ENCODE measurements at regions not wholly inside any gene's neighbourhood (a gene's known extent, or its start where the extent isn't known, plus 50 kb on each side); places are given as distances from the start of the nearest gene placed in this dataset.
"Not testable (repeated sequence)": the region's sequence is repeated elsewhere in the genome, so short reads cannot be mapped to it uniquely, and the experiment has no call there.

DNA sequence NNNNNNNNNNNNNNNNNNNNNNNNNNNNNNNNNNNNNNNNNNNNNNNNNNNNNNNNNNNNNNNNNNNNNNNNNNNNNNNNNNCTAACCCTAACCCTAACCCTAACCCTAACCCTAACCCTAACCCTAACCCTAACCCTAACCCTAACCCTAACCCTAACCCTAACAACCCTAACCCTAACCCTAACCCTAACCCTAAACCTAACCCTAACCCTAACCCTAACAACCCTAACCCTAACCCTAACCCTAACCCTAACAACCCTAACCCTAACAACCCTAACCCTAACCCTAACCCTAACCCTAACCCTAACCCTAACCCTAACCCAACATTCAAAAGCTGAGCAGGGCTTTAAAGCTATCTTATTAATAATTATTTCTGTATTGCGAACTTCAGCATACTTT lies 182.5 kb upstream of the FAM20C start:
- TF ChIP-seq ZBTB33 (IDR thresholded peaks at IDR 0.05; ENCODE audit: borderline replicate concordance, low read depth): 0 out of 2 replicates have a peak, but pooled peaks have one; percentile 17
- no CpG with 5 or more reads among the region's 1 CpG for WGBS (ENCODE audit: low lambda C conversion rate)
- H3F3A ChIP-seq (replicated peaks; ENCODE audit: insufficient read depth); H3K4me3 ChIP-seq (ENCODE audit: low read depth in 2 of 2, low read length in 1 of 2); CTCF ChIA-PET; POLR2A ChIA-PET; H2AFZ ChIP-seq (ENCODE audit: low read depth); H3K9me3 ChIP-seq; H3K9ac ChIP-seq; H3K4me2 ChIP-seq; H3K36me3 ChIP-seq (replicated peaks in 1 of 2; ENCODE audit: control insufficient read depth in 1 of 2, insufficient read depth in 2 of 2, low read length in 1 of 2); H3K27me3 ChIP-seq (ENCODE audit: insufficient read depth); H3K4me1 ChIP-seq (ENCODE audit: control insufficient read depth in 1 of 2, insufficient read depth in 2 of 2, low read depth in 1 of 2, low read length in 1 of 2); H3K79me2 ChIP-seq (ENCODE audit: insufficient read depth); H4K20me1 ChIP-seq (ENCODE audit: insufficient read depth); H3K9me2 ChIP-seq; H3K27ac ChIP-seq (ENCODE audit: low read depth in 2 of 2, low read length in 1 of 2); DNase-seq: not testable (repeated sequence)

DNA sequence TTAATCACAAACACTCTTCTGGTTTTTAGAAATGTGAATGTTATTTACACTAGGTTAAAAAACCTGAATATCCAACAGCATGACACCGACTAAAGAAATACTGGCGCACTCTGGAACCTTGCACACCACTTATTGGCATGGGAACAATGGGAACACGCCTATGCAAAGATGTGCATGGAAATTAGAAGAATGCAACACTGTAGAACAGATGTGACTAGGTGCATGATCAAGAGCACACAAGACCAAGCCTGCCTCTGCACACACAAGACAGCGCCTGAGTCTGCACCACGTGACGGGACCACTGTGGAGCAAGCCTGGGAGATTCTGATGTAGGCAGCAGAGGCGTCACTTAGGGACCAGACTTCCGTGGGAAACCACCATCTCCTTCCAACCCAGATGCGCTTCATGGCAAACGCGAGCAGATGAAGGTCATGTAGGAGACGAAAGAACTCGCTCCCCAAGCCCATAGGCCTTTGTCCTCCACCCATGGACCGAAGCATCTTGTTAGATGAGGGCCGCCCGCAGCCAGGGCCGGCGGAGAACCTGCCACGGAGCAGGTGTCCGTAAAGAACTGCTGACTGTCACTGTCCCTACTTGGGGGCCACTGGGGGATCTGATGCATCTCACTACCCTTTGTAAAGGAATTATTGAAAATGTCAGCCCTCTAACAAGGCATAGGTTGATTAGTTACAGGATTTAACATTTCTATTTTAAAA lies 159.6 kb upstream of the FAM20C start:
- H3K4me2 ChIP-seq; H3K4me3 ChIP-seq (ENCODE audit: low read depth in 2 of 2, low read length in 1 of 2); H3K9ac ChIP-seq; H3K4me1 ChIP-seq (ENCODE audit: control insufficient read depth in 1 of 2, insufficient read depth in 2 of 2, low read depth in 1 of 2, low read length in 1 of 2); H3K9me2 ChIP-seq; H4K20me1 ChIP-seq (ENCODE audit: insufficient read depth); H3K36me3 ChIP-seq (replicated peaks in 1 of 2; ENCODE audit: control insufficient read depth in 1 of 2, insufficient read depth in 2 of 2, low read length in 1 of 2); H3F3A ChIP-seq (replicated peaks; ENCODE audit: insufficient read depth); CTCF ChIA-PET; H2AFZ ChIP-seq (ENCODE audit: low read depth); H3K27ac ChIP-seq (ENCODE audit: low read depth in 2 of 2, low read length in 1 of 2); H3K79me2 ChIP-seq (ENCODE audit: insufficient read depth); DNase-seq; POLR2A ChIA-PET; H3K9me3 ChIP-seq; H3K27me3 ChIP-seq (ENCODE audit: insufficient read depth): not testable (repeated sequence)
- 61% methylated on average over 3 of the region's 20 CpGs for WGBS (ENCODE audit: low lambda C conversion rate)

DNA sequence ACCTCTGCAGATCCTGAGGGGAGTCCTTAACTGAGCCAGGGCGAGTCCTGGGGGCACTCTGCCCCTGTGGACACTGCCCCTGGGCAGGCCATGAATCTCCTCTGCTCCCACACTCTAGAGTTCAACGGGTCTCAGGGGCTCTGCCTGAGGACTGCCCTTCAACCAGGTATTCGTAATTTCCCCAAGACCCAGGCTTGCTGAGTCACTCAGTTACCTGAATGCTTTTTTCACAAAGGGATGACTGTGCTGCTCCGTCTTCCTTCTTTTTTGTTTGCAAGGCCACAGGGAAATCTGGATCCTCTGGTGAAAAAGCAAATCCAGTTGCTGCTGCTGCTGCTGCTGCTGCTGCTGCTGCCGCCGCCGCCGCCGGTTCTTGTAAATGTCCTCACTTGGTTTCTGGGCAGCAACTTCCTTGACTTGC lies 157.2 kb upstream of the FAM20C start:
- H3K9me2 ChIP-seq; H3K4me3 ChIP-seq (ENCODE audit: low read depth in 2 of 2, low read length in 1 of 2); H3K4me1 ChIP-seq (ENCODE audit: control insufficient read depth in 1 of 2, insufficient read depth in 2 of 2, low read depth in 1 of 2, low read length in 1 of 2); CTCF ChIA-PET; H3K27me3 ChIP-seq (ENCODE audit: insufficient read depth); H4K20me1 ChIP-seq (ENCODE audit: insufficient read depth); H3K9me3 ChIP-seq; DNase-seq; H3K4me2 ChIP-seq; H3K36me3 ChIP-seq (replicated peaks in 1 of 2; ENCODE audit: control insufficient read depth in 1 of 2, insufficient read depth in 2 of 2, low read length in 1 of 2); POLR2A ChIA-PET; H3F3A ChIP-seq (replicated peaks; ENCODE audit: insufficient read depth); H3K79me2 ChIP-seq (ENCODE audit: insufficient read depth); H3K27ac ChIP-seq (ENCODE audit: low read depth in 2 of 2, low read length in 1 of 2); H3K9ac ChIP-seq; H2AFZ ChIP-seq (ENCODE audit: low read depth): not testable (repeated sequence)
- WGBS (ENCODE audit: low lambda C conversion rate): 62% methylated on average over 9 of the region's 9 CpGs

DNA sequence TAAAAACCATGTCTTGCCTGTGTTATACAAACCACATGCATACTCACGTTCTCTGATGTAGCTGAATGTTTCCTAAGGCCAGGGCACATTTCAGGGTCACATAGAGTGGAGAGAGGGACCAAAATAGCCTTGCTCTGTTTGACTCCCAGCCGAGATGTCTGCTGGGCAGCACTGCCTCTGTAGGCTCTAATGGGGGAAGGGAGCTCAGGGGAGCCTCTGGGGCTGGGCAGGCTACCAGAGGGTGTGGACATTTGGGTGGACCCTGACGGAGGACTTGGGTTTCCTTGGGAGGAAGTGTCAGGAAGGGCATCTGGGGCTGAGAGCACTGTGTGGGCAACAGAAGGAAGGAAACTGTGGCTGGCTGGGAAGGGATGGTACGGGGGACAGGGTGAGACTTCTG lies 155.8 kb upstream of the FAM20C start:
- H3K9me3 ChIP-seq; H3K36me3 ChIP-seq (replicated peaks in 1 of 2; ENCODE audit: control insufficient read depth in 1 of 2, insufficient read depth in 2 of 2, low read length in 1 of 2); H3K4me1 ChIP-seq (ENCODE audit: control insufficient read depth in 1 of 2, insufficient read depth in 2 of 2, low read depth in 1 of 2, low read length in 1 of 2); H3K27ac ChIP-seq (ENCODE audit: low read depth in 2 of 2, low read length in 1 of 2); H3K4me3 ChIP-seq (ENCODE audit: low read depth in 2 of 2, low read length in 1 of 2); H3K9me2 ChIP-seq; H3K9ac ChIP-seq; H3K4me2 ChIP-seq; H3K79me2 ChIP-seq (ENCODE audit: insufficient read depth); H2AFZ ChIP-seq (ENCODE audit: low read depth); DNase-seq; POLR2A ChIA-PET; CTCF ChIA-PET; H3F3A ChIP-seq (replicated peaks; ENCODE audit: insufficient read depth); H3K27me3 ChIP-seq (ENCODE audit: insufficient read depth); H4K20me1 ChIP-seq (ENCODE audit: insufficient read depth): not testable (repeated sequence)
- WGBS (ENCODE audit: low lambda C conversion rate): no CpG with 5 or more reads among the region's 4 CpGs

DNA sequence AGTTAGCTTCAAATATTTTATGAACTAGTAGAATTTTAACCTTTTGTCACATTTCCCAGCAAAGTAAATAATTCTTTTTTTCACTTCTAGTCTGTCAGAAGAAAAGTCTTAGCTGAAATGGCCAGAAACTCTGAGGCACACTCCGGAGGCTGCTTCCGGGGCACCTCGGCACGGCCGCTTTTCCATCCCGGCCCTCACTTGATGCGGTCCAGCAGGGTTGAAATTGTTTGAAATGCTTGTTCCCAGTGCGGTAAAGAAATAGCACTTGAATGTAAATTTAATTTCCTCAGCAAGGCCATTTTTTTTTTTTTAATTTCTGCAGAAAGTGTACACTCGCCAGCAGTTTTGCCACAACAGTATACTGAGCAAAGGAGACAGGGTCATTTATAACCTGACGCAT lies 154.7 kb upstream of the FAM20C start:
- DNase-seq; H3K27ac ChIP-seq (ENCODE audit: low read depth in 2 of 2, low read length in 1 of 2); H3K4me2 ChIP-seq; H3K9me3 ChIP-seq; H3K4me1 ChIP-seq (ENCODE audit: control insufficient read depth in 1 of 2, insufficient read depth in 2 of 2, low read depth in 1 of 2, low read length in 1 of 2); H3K4me3 ChIP-seq (ENCODE audit: low read depth in 2 of 2, low read length in 1 of 2); H3K9ac ChIP-seq; H3K9me2 ChIP-seq; H3K79me2 ChIP-seq (ENCODE audit: insufficient read depth); H2AFZ ChIP-seq (ENCODE audit: low read depth); POLR2A ChIA-PET; H3F3A ChIP-seq (replicated peaks; ENCODE audit: insufficient read depth); H4K20me1 ChIP-seq (ENCODE audit: insufficient read depth); CTCF ChIA-PET; H3K36me3 ChIP-seq (replicated peaks in 1 of 2; ENCODE audit: control insufficient read depth in 1 of 2, insufficient read depth in 2 of 2, low read length in 1 of 2): not testable (repeated sequence)
- 80% methylated on average over 10 of the region's 10 CpGs for WGBS (ENCODE audit: low lambda C conversion rate)
- H3K27me3 ChIP-seq (ENCODE audit: insufficient read depth): peaks cover 19% of the 10 kb centered on the region; the same call in 1 of the 2 replicates

- H4K20me1 ChIP-seq (ENCODE audit: insufficient read depth); CTCF ChIA-PET; H3K9ac ChIP-seq; H3K4me2 ChIP-seq; H3K9me3 ChIP-seq; H2AFZ ChIP-seq (ENCODE audit: low read depth); H3F3A ChIP-seq (replicated peaks; ENCODE audit: insufficient read depth); H3K4me1 ChIP-seq (ENCODE audit: control insufficient read depth in 1 of 2, insufficient read depth in 2 of 2, low read depth in 1 of 2, low read length in 1 of 2); H3K27ac ChIP-seq (ENCODE audit: low read depth in 2 of 2, low read length in 1 of 2); POLR2A ChIA-PET; H3K36me3 ChIP-seq (replicated peaks in 1 of 2; ENCODE audit: control insufficient read depth in 1 of 2, insufficient read depth in 2 of 2, low read length in 1 of 2); H3K4me3 ChIP-seq (ENCODE audit: low read depth in 2 of 2, low read length in 1 of 2); H3K9me2 ChIP-seq; DNase-seq; H3K79me2 ChIP-seq (ENCODE audit: insufficient read depth): not testable (repeated sequence)
- H3K27me3 ChIP-seq (ENCODE audit: insufficient read depth): peaks cover 26% of the 10 kb centered on the region; the same call in 1 of the 2 replicates
- WGBS (ENCODE audit: low lambda C conversion rate): 49% methylated on average over 2 of the region's 4 CpGs
These were observed 153.9 kb upstream of the FAM20C start for GRCh38 chr7:38444-38843.
